Mesenchymal stem cell (in vitro differentiated cells and primary cell): ENCODE measurements at regions not wholly inside any gene's neighbourhood (a gene's known extent, or its start where the extent isn't known, plus 50 kb on each side); places are given as distances from the start of the nearest gene placed in this dataset.
A peak's percentile ranks its signal among the peaks of the same experiment; 100 is the strongest.

Source experiments
- DNase-seq: peaks from one replicate; pipeline ENCODE4 v3.0.0-alpha.2; 2013
- H2AFZ ChIP-seq: one replicate; pipeline ENCODE4 v1.6.1; 2013; ENCODE audit warnings: low read depth, mild to moderate bottlenecking, control low read depth, inconsistent platforms, low read length, moderate library complexity
- H2AK5ac ChIP-seq: 2 replicates; pipeline ENCODE4 v1.6.1; 2013; ENCODE audit warnings: low read length, moderate library complexity, mild to moderate bottlenecking, inconsistent platforms; ENCODE audit not compliant: severe bottlenecking
- H2BK120ac ChIP-seq: one replicate; pipeline ENCODE4 v1.6.1; 2013; ENCODE audit warnings: low read depth, mild to moderate bottlenecking, inconsistent platforms, low read length, moderate library complexity
- H2BK12ac ChIP-seq, 2 experiments: one replicate each; pipeline ENCODE4 v1.6.1; 2013; ENCODE audit warnings: inconsistent platforms in 2 of 2, low read length in 2 of 2, mild to moderate bottlenecking in 2 of 2, moderate library complexity in 2 of 2, control low read depth in 1 of 2
- H2BK15ac ChIP-seq: one replicate; pipeline ENCODE4 v1.6.1; 2013; ENCODE audit warnings: mild to moderate bottlenecking, low read depth, inconsistent platforms; ENCODE audit not compliant: poor library complexity, severe bottlenecking
- H2BK5ac ChIP-seq: 2 replicates; pipeline ENCODE4 v1.6.1; 2013; ENCODE audit warnings: low read depth, mild to moderate bottlenecking, low read length, control low read depth, inconsistent platforms; ENCODE audit not compliant: poor library complexity, severe bottlenecking
- H3K14ac ChIP-seq, 2 experiments: one replicate each; pipeline ENCODE4 v1.6.1; 2013; ENCODE audit warnings: inconsistent platforms in 2 of 2, low read length in 2 of 2, control low read depth in 1 of 2, mild to moderate bottlenecking in 1 of 2, moderate library complexity in 1 of 2
- H3K18ac ChIP-seq, 2 experiments: one replicate each; pipeline ENCODE4 v1.6.1; 2013; ENCODE audit warnings: inconsistent platforms in 2 of 2, low read length in 2 of 2, control low read depth in 1 of 2, low read depth in 1 of 2, mild to moderate bottlenecking in 1 of 2
- H3K23ac ChIP-seq, 2 experiments: one replicate each; pipeline ENCODE4 v1.6.1; 2013; ENCODE audit warnings: inconsistent platforms in 2 of 2, low read length in 2 of 2, mild to moderate bottlenecking in 2 of 2, moderate library complexity in 2 of 2, control low read depth in 1 of 2
- H3K27ac ChIP-seq: 2 replicates; pipeline ENCODE4 v1.5.1; 2013; ENCODE audit warnings: mild to moderate bottlenecking, moderate library complexity, low read length, control low read depth, inconsistent platforms; ENCODE audit not compliant: poor library complexity, severe bottlenecking
- H3K27me3 ChIP-seq, 2 experiments: 2 replicates each; pipeline versions ENCODE4 v1.6.1 to v1.7.0; 2013; ENCODE audit warnings: low read length in 2 of 2, mild to moderate bottlenecking in 2 of 2, moderate library complexity in 2 of 2, control low read depth in 1 of 2, inconsistent platforms in 1 of 2; ENCODE audit not compliant: control insufficient read depth in 1 of 2, insufficient read depth in 1 of 2
- H3K36me3 ChIP-seq, 2 experiments: 2 replicates each; pipeline versions ENCODE4 v1.6.1 to v1.7.0; 2013; ENCODE audit warnings: low read length in 2 of 2, control low read depth in 1 of 2, inconsistent platforms in 1 of 2, low read depth in 1 of 2, mild to moderate bottlenecking in 1 of 2; ENCODE audit not compliant: insufficient read depth in 2 of 2, control insufficient read depth in 1 of 2
- H3K4ac ChIP-seq, 2 experiments: one replicate each; pipeline ENCODE4 v1.6.1; 2013; ENCODE audit warnings: inconsistent platforms in 2 of 2, low read length in 2 of 2, mild to moderate bottlenecking in 2 of 2, moderate library complexity in 2 of 2, control low read depth in 1 of 2, low read depth in 1 of 2
- H3K4me1 ChIP-seq: 2 replicates; pipeline ENCODE4 v1.6.1; 2013; ENCODE audit warnings: low read depth, low read length, control low read depth; ENCODE audit not compliant: control insufficient read depth, insufficient read depth
- H3K4me2 ChIP-seq: 2 replicates; pipeline ENCODE4 v1.6.1; 2013; ENCODE audit warnings: low read length, mild to moderate bottlenecking, inconsistent platforms; ENCODE audit not compliant: poor library complexity, severe bottlenecking
- H3K4me3 ChIP-seq, 2 experiments: 2 replicates each; pipeline versions ENCODE4 v1.5.1 to v1.7.0; 2013; ENCODE audit warnings: low read length in 2 of 2, mild to moderate bottlenecking in 2 of 2, control low read depth in 1 of 2, low read depth in 1 of 2; ENCODE audit not compliant: insufficient read depth in 1 of 2
- H3K79me1 ChIP-seq: replicated peaks from 2 replicates; pipeline ENCODE4 v1.6.1; 2013; ENCODE audit warnings: mild to moderate bottlenecking, control low read depth, low read length, inconsistent platforms; ENCODE audit not compliant: poor library complexity, severe bottlenecking
- H3K9ac ChIP-seq: 2 replicates; pipeline ENCODE4 v1.7.0; 2013; ENCODE audit warnings: mild to moderate bottlenecking, low read length, moderate library complexity
- H3K9me3 ChIP-seq: 2 replicates; pipeline ENCODE4 v1.7.0; 2013; ENCODE audit warnings: mild to moderate bottlenecking, low read length; ENCODE audit not compliant: control insufficient read depth
- H4K8ac ChIP-seq: one replicate; pipeline ENCODE4 v1.6.1; 2013; ENCODE audit warnings: inconsistent platforms, mild to moderate bottlenecking, low read length, moderate library complexity
- H4K91ac ChIP-seq: one replicate; pipeline ENCODE4 v1.6.1; 2013; ENCODE audit warnings: mild to moderate bottlenecking, low read length, inconsistent platforms
- WGBS: methylation state at CpG from one replicate; pipeline ENCODE4 v1.1.7; 2013; ENCODE audit warnings: mixed read lengths; 5-methylcytosine and 5-hydroxymethylcytosine counted together

GRCh38 chr6:41451515-41452163, 94.5 kb upstream of the FOXP4 start:
- Histone ChIP-seq H3K4me2 (no peak overlapping the region), H3K4ac (no peak overlapping the region), H2BK120ac (no peak overlapping the region), H3K36me3 (no peaks in the 10 kb centered on the region), H4K8ac (peak overlapping the region; percentile 59), H4K91ac (no peak overlapping the region), H3K9ac (no peak overlapping the region), H2AK5ac (no peak overlapping the region), H3K23ac (no peak overlapping the region), H3K27ac (no peak overlapping the region), H3K4me1 (no peaks in the 10 kb centered on the region), H3K79me1 (no peaks in the 10 kb centered on the region), H3K9me3 (no peaks in the 10 kb centered on the region), H3K14ac (peak overlapping the region in 1 of 2 experiments; percentile 15), H2AFZ (no peak overlapping the region), H3K18ac (no peak overlapping the region), H2BK15ac (no peak overlapping the region), H3K4me3 (no peak overlapping the region), H2BK12ac (no peak overlapping the region), H3K27me3 (peaks cover 56 to 62% of the 10 kb centered on the region in 2 experiments), H2BK5ac (no peak overlapping the region)
- 86% methylated on average over 17 of the region's 22 CpGs for WGBS
- DNase-seq: no peak

- Histone ChIP-seq H3K27me3 (peaks cover 62 to 67% of the 10 kb centered on the region in 2 experiments), H2BK120ac (no peak overlapping the region), H2BK15ac (no peak overlapping the region), H3K9me3 (no peaks in the 10 kb centered on the region), H4K8ac (no peak overlapping the region), H2BK5ac (no peak overlapping the region), H3K4me1 (no peaks in the 10 kb centered on the region), H3K4me2 (no peak overlapping the region), H3K36me3 (no peaks in the 10 kb centered on the region), H3K9ac (no peak overlapping the region), H3K14ac (no peak overlapping the region), H2AK5ac (no peak overlapping the region), H3K4ac (no peak overlapping the region), H3K18ac (no peak overlapping the region), H3K79me1 (no peaks in the 10 kb centered on the region), H3K4me3 (no peak overlapping the region), H3K23ac (no peak overlapping the region), H4K91ac (no peak overlapping the region), H3K27ac (no peak overlapping the region), H2BK12ac (no peak overlapping the region), H2AFZ (no peak overlapping the region)
- 92% methylated on average over 3 of the region's 4 CpGs for WGBS
- DNase-seq: no peak
Measured at GRCh38 chr6:41452763-41453162, 93.4 kb upstream of the FOXP4 start.

GRCh38 chr6:41453244-41453643, 92.9 kb upstream of the FOXP4 start:
- H3K4me2 ChIP-seq: no peak overlapping the region

GRCh38 chr6:41454189-41454789, 91.9 kb upstream of the FOXP4 start:
- WGBS: 92% methylated on average over 9 of the region's 9 CpGs

More at GRCh38 chr6:41453244-41453643, 92.9 kb upstream of the FOXP4 start:
- Histone ChIP-seq H2AK5ac (no peak overlapping the region), H3K36me3 (no peaks in the 10 kb centered on the region), H3K23ac (no peak overlapping the region), H3K79me1 (no peaks in the 10 kb centered on the region), H3K27ac (no peak overlapping the region), H3K4me1 (no peaks in the 10 kb centered on the region), H2BK5ac (no peak overlapping the region), H3K4me3 (no peak overlapping the region), H3K9ac (no peak overlapping the region), H3K9me3 (no peaks in the 10 kb centered on the region), H3K18ac (no peak overlapping the region), H2BK120ac (no peak overlapping the region), H3K14ac (no peak overlapping the region), H3K27me3 (peaks cover 62 to 68% of the 10 kb centered on the region in 2 experiments), H4K8ac (no peak overlapping the region), H2AFZ (no peak overlapping the region), H2BK12ac (no peak overlapping the region), H3K4ac (no peak overlapping the region), H2BK15ac (no peak overlapping the region), H4K91ac (no peak overlapping the region)
- DNase-seq: no peak
- 95% methylated on average over 13 of the region's 13 CpGs for WGBS

More at GRCh38 chr6:41454189-41454789, 91.9 kb upstream of the FOXP4 start:
- Histone ChIP-seq H2AFZ (no peak overlapping the region), H2BK5ac (no peak overlapping the region), H3K14ac (peak overlapping the region in 1 of 2 experiments; percentile 45), H3K9ac (no peak overlapping the region), H2BK12ac (no peak overlapping the region), H3K18ac (no peak overlapping the region), H3K9me3 (no peaks in the 10 kb centered on the region), H3K4ac (no peak overlapping the region), H2BK15ac (no peak overlapping the region), H2AK5ac (no peak overlapping the region), H4K8ac (no peak overlapping the region), H2BK120ac (no peak overlapping the region), H4K91ac (no peak overlapping the region), H3K4me1 (no peaks in the 10 kb centered on the region), H3K27ac (no peak overlapping the region), H3K36me3 (no peaks in the 10 kb centered on the region), H3K79me1 (no peaks in the 10 kb centered on the region), H3K4me3 (no peak overlapping the region), H3K4me2 (no peak overlapping the region), H3K23ac (no peak overlapping the region), H3K27me3 (peaks cover 68 to 75% of the 10 kb centered on the region in 2 experiments)
- no peak for DNase-seq
